Right lobe of liver (tissue), 6 donors: ENCODE measurements at regions not wholly inside any gene's neighbourhood (a gene's known extent, or its start where the extent isn't known, plus 50 kb on each side); places are given as distances from the start of the nearest gene placed in this dataset.

Experiments
- ATAC-seq, 4 donors: fragments of 200-7000 bp; cut with Tn5 transposase; one replicate each; pipeline ENCODE4 v1.9.1; 2020; ENCODE audit warnings: mild to moderate bottlenecking in 4 of 4, moderate library complexity in 4 of 4
- DNase-seq, 3 donors: peaks; one replicate each; pipeline ENCODE4 v3.0.0-alpha.2; 2020
- H3K27ac ChIP-seq, 3 donors: fragments of 200-600 bp; one replicate each; pipeline ENCODE4 v1.8.0; 2022
- H3K27me3 ChIP-seq, 2 donors: fragments of 200-600 bp; one replicate each; pipeline ENCODE4 v1.8.0; 2022
- H3K36me3 ChIP-seq, 4 donors: fragments of 200-600 bp; sonication (generic) in 1 of 4; one replicate each; pipeline versions ENCODE4 v1.5.1 to v1.8.0; 2017 to 2022; ENCODE audit warnings: control low read depth in 1 of 4
- H3K4me1 ChIP-seq, 4 donors: fragments of 200-600 bp; sonication (generic) in 1 of 4; one replicate each; pipeline versions ENCODE4 v1.5.1 to v1.8.0; 2017 to 2022; ENCODE audit warnings: control low read depth in 1 of 4
- H3K4me3 ChIP-seq, 3 donors: fragments of 200-600 bp; one replicate each; pipeline ENCODE4 v1.8.0; 2022
- H3K9me3 ChIP-seq, 4 donors: fragments of 200-600 bp; sonication (generic) in 1 of 4; one replicate each; pipeline versions ENCODE4 v1.5.1 to v1.8.0; 2017 to 2022; ENCODE audit warnings: control low read depth in 1 of 4
- POLR2A ChIP-seq: fragments of 450-650 bp; IDR thresholded peaks from one replicate; pipeline ENCODE4 v1.6.1; 2017; ENCODE audit warnings: antibody characterized with exemption, mild to moderate bottlenecking
- WGBS: methylation state at CpG from one replicate; pipeline ENCODE4 v1.1.6; 2018; ENCODE audit warnings: low coverage, low lambda C conversion rate; ENCODE audit not compliant: insufficient coverage; ENCODE audit errors: missing lambda C conversion rate; 5-methylcytosine and 5-hydroxymethylcytosine counted together
- intact Hi-C, 2 donors: fragments of 100-400 bp; cut with DNase I; formaldehyde crosslinking; loops; one replicate each; pipeline versions ENCODE4 v1.11.2 to v1.14.1; 2022
- TF ChIP-seq, protein P1 (sequence below), 4 donors: fragments of 200-600 bp in 3 of 4; fragments of 450-650 bp in 1 of 4; IDR thresholded peaks; one replicate each; pipeline versions ENCODE4 v1.5.1 to v1.8.0; 2016 to 2022; ENCODE audit warnings: antibody characterized with exemption in 4 of 4, mild to moderate bottlenecking in 2 of 4
- donor health status: DM: no; HTN: yes; CAD: no.
- donor health status: DM: no; HTN: no; CAD: no.
- donor health status: DM: no; HTN: no; CAD: no.
- donor health status: DM: no; HTN: yes; CAD: no.
- donor health status: DM: no; HTN: yes; CAD: no.

DNA sequence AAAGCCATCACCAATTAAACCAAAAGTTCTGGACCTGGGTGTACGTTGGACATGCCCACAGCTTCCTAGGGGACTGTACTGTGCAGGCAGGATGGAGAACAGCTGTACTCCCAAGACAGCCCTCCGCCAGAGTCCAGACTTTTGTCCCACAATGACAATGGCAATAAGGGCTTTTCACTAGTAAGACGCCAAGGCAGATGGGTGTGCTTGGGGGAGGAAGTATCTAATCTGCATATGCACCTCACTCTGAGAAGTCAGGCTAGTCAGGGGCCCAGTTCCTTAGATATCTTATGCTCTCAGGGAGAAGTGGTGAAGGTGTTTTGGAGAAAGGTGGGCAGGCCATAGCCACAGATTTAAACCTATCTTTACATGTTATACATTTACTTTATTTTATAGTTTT lies 85.1 kb upstream of the USP47 start:
- WGBS: 79% methylated on average over 3 of the region's 3 CpGs
- TF ChIP-seq, protein P1, sequence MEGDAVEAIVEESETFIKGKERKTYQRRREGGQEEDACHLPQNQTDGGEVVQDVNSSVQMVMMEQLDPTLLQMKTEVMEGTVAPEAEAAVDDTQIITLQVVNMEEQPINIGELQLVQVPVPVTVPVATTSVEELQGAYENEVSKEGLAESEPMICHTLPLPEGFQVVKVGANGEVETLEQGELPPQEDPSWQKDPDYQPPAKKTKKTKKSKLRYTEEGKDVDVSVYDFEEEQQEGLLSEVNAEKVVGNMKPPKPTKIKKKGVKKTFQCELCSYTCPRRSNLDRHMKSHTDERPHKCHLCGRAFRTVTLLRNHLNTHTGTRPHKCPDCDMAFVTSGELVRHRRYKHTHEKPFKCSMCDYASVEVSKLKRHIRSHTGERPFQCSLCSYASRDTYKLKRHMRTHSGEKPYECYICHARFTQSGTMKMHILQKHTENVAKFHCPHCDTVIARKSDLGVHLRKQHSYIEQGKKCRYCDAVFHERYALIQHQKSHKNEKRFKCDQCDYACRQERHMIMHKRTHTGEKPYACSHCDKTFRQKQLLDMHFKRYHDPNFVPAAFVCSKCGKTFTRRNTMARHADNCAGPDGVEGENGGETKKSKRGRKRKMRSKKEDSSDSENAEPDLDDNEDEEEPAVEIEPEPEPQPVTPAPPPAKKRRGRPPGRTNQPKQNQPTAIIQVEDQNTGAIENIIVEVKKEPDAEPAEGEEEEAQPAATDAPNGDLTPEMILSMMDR (IDR thresholded peaks at IDR 0.05): no peak
- no peak for TF ChIP-seq POLR2A

DNA sequence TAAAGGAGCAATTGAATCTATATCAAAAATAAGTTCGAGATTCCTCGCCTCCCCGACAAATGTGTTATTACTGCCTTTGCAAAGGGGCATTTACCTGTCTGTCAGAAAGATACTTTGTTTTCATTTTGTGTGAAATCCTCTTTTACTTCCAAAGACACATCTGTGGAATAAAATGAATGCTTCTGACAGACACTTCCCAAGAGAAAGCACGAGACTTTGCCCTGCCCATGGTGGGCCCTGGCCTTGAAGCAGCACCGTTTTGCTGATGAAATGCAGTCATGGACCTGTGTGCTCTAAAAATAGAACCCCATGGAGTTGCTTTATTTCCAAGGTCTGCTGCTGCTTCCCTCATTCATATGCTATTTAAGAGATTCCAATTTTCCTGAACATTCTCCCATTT lies 85.9 kb upstream of the USP47 start:
- no peak for DNase-seq
- no peak for TF ChIP-seq POLR2A
- TF ChIP-seq, protein P1 (IDR thresholded peaks at IDR 0.05): no peak
- no peak for ATAC-seq
- no peaks in the 10 kb centered on the region for H3K36me3 ChIP-seq
- H3K27me3 ChIP-seq: no peaks in the 10 kb centered on the region
- no peaks in the 10 kb centered on the region for H3K9me3 ChIP-seq
- H3K4me3 ChIP-seq: no peak overlapping the region
- intact Hi-C loops: no loop called here
- 57% methylated on average over 5 of the region's 5 CpGs for WGBS
- H3K4me1 ChIP-seq: no peaks in the 10 kb centered on the region
- no peak overlapping the region for H3K27ac ChIP-seq

More for the DNA sequence above, 85.1 kb upstream of the USP47 start:
- ATAC-seq: no peak
- H3K4me3 ChIP-seq: no peak overlapping the region
- DNase-seq: no peak
- intact Hi-C loops: no loop called here
- no peaks in the 10 kb centered on the region for H3K4me1 ChIP-seq
- H3K36me3 ChIP-seq: no peaks in the 10 kb centered on the region
- no peak overlapping the region for H3K27ac ChIP-seq
- no peaks in the 10 kb centered on the region for H3K9me3 ChIP-seq
- no peaks in the 10 kb centered on the region for H3K27me3 ChIP-seq

GRCh38 chr11:11752679-11753078 lies 89.1 kb upstream of the USP47 start:
- TF ChIP-seq POLR2A: no peak
- Histone ChIP-seq H3K27ac (no peak overlapping the region), H3K36me3 (no peaks in the 10 kb centered on the region), H3K4me3 (no peak overlapping the region), H3K4me1 (no peaks in the 10 kb centered on the region), H3K9me3 (no peaks in the 10 kb centered on the region), H3K27me3 (no peaks in the 10 kb centered on the region)
- 31% methylated on average over 2 of the region's 3 CpGs for WGBS
- ATAC-seq: no peak
- intact Hi-C loops: no loop called here
- no peak for DNase-seq

DNA sequence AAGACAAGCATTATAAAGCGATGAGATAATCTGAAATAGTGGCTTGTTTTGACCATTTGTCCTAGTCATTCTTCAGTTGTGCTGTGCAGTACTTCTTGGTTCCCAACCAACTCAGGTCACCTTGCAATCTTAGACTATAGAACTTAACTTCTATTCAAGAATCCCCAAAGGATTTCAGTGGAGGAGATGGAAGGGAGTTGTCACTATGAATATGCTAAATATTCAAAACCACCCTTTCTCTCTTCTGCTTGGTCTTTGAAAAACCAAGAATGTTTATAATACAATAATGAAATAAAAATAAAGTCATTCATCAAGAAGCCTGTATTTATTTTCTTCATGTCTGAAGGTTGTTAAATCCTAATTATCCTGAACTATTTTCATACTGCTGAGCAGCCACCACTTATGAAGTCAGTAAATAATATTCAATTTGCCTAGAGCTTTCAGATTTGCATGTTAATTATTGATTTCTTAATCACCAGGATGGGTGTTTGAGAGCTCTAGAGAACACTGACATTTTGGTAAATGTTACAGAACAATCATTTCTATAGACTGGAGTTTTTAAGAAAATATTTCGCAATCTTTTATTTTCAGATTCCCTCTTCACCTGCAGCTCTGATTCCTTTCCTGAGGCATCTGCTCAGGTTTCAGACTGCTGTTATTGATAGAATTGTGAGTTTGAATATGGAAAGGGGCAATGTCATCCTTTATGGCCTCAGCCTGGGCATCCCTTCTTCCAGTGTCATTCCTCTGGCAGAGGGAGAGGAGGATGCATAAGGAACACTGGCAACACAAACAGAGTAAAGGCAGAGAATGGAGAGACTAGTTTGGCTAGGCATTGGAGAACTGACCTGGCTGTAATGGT lies 91.5 kb upstream of the USP47 start:
- Histone ChIP-seq H3K27ac (no peak overlapping the region), H3K27me3 (no peaks in the 10 kb centered on the region), H3K4me1 (no peaks in the 10 kb centered on the region), H3K36me3 (no peaks in the 10 kb centered on the region), H3K4me3 (no peak overlapping the region), H3K9me3 (no peaks in the 10 kb centered on the region)
- no peak for TF ChIP-seq POLR2A
- TF ChIP-seq, protein P1 (IDR thresholded peaks at IDR 0.05): no peak
- DNase-seq (no peak), ATAC-seq (no peak)
- intact Hi-C loops: no loop called here
- 92% methylated on average over 2 of the region's 2 CpGs for WGBS

DNA sequence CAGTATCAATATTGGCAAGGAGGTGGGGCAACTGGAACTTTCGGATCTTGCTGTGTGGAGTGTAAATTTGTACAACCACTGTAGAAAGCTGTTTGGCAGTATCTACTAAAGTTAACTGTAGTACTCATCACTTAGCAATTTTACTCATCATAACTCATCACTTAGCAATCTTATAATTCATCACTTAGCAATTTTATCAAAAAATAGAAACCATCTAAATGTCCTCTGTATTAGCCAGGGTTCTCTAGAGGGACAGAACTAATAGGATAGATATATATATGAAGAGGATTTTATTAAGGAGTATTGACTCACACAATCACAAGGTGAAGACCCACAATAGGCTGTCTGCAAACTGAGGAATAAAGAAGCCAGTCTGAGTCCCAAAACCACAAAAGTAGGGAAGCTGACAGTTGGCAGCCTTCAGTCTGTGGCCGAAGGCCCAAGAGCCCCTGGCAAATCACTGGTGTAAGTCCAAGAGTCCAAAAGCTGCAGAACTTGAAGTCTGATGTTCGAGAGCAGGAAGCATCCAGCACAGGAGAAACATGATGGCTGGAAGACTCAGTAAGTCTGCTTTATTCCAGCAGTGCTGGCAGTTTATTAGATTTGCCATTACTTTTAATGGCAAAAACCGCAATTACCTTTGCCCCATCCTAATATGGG lies 92.9 kb upstream of the USP47 start:
- ATAC-seq: no peak
- 56% methylated on average over 4 of the region's 4 CpGs for WGBS
- no peak overlapping the region for H3K4me3 ChIP-seq
- H3K9me3 ChIP-seq: no peaks in the 10 kb centered on the region
- no peak overlapping the region for H3K27ac ChIP-seq
- H3K4me1 ChIP-seq: no peaks in the 10 kb centered on the region
- intact Hi-C loops: no loop called here
- TF ChIP-seq, protein P1 (IDR thresholded peaks at IDR 0.05): no peak
- no peak for TF ChIP-seq POLR2A
- no peak for DNase-seq
- H3K27me3 ChIP-seq: no peaks in the 10 kb centered on the region
- no peaks in the 10 kb centered on the region for H3K36me3 ChIP-seq
